CD4-positive, alpha-beta T cell treated with Interleukin-15 for 1 hour (primary cell): ENCODE measurements at regions not wholly inside any gene's neighbourhood (a gene's known extent, or its start where the extent isn't known, plus 50 kb on each side); places are given as distances from the start of the nearest gene placed in this dataset.
"Not testable (repeated sequence)": the region's sequence is repeated elsewhere in the genome, so short reads cannot be mapped to it uniquely, and the experiment has no call there.

ENCODE experiments used
- DNase-seq: peaks from one replicate; pipeline ENCODE4 v3.0.0-alpha.2; 2020

DNA sequence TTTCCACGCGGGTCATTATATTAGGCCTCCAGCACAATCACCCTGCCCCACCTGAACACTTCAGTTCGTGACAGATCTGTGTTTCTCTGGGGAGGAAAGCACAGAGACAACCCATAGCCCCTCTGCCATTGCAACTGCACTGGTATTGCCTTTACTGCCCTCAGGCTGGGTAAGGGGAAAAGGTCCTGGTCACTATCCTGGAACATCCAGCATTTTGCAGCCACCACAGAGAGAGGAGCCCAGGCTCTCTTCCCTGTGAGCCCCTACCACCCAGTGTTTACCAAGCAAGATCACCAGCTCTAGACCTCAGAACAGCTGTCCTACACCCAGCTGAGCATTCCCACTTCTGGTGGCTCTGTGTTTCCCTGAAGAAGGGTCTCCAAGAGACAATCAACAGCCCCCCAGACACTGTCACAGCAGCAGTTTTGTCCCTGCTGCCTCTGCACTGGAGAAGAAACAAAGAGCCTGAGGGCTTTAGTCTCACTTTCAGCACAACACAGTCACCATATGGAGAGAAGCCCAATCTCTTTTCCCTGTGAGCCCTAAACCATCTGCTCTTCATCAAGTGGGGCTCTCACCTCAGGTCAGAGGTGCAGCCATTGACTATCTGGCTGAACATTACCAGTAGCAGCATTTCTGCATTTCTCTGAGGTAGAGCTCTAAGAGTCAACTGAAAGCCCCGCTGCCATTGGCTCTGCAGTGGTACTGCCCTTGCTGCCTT lies 655.2 kb upstream of the FAM174A start:
- no peak for DNase-seq

DNA sequence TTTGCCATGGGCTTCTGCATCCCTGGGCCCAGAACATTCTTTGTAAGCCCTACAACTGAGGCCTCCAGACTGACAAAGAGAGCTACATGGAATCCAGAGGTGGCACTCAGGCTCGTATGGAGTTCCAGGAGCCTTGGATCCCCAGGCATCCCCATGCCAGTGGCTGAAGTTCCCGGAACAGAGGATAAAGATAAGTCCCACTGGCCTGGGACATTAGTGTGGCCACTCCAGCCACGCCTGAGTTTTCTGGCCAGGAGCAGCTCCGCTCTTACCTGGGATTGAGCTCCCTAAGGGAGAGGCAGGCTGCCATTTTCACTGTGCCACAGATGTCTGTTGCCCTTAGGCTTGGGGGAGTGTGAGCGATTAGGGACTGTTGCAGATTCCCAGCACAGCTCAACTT lies 656.3 kb upstream of the FAM174A start:
- DNase-seq, result no peak

DNA sequence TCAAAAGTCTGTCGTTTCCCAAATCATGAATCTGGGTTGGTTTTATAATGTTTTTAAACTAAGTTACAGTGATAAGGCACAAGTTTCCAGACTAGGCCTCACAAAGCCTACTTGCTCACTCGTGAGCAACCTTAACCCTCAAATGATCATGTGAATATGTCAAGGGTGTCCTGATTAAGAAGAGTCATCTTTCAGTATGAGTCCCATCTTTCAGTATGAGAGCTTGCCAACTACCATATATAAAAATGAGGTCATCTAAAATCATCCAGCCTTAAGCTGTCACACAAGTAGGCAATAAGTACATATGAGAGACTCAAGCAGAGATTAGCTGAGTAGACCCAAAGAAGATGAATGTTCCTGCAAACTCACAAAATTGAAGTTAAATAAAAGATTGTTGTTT lies 668.4 kb upstream of the FAM174A start:
- no peak for DNase-seq

DNA sequence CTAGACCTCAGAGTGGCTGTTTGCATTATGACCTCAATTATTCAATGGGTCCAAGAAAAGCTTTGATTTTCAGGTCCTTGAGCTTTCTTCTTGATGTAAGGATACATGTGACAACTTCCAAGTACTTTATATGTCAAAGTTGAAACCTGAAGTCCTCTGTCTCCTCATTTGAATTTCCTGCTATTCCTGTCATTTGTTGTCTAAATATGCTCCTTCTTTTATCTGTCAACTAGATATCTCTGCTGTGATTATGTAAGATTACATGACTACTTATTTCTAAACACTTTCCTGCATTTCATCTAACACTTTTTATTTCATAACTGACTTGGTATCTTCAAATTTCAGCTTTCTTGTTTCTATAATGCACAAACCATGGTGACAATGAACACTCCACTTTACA lies 670.0 kb upstream of the FAM174A start:
- DNase-seq, result no peak

DNA sequence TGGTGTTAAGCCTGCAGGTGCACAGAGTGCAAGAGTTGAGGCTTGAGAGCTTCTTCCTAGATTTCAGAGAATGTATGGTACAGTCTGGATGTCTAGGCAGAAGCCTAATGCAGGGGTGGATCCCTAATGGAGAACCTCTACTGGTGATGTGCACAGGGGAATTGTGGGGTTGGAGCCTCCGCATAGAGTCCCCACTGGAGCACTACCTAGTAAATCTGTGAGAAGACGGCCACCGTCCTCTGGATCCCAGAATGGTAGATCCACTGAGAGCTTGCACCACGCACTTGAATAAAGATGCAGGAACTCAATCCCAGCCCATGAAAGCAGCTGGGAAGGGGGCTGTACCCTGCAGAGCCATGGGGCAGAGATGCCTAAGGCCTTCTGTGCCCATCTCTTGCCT lies 699.4 kb upstream of the FAM174A start:
- no peak for DNase-seq

DNA sequence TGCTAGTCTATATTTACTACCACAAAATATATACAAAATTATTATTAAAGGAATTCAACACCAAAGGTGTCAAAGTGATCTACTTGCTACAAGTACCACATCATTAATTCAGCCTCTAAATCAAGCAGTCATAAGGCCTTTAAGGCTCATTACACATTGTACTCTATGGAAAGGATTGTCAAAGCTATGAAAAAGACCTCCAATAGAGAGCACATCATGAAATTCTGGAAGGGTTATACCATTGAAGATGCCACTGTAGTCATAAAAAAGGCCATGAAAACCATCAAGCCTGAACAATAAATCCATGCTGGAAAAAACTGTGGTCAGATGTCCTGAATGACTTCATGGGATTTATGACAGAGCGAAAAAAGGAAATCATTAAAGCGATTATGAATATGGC lies 708.0 kb upstream of the FAM174A start:
- no peak for DNase-seq

DNA sequence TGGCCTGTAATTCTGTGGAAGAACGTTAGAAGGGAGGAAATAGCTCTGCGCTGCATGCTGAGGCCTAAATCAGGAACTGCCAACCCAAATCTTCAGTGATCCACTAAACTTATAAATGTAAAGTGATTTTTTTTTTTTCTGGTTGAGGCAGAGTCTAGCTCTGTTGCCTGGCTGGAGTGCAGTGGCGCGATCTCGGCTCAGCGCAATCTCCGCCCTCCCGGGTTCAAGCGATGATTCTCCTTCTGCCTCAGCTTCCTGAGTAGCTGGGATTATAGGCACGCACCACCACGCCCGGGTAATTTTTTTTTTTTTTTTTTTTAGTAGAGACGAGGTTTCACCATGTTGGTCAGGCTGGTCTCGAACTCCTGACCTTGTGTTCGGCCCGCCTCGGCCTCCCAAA lies 717.4 kb upstream of the FAM174A start:
- DNase-seq, result no peak

DNA sequence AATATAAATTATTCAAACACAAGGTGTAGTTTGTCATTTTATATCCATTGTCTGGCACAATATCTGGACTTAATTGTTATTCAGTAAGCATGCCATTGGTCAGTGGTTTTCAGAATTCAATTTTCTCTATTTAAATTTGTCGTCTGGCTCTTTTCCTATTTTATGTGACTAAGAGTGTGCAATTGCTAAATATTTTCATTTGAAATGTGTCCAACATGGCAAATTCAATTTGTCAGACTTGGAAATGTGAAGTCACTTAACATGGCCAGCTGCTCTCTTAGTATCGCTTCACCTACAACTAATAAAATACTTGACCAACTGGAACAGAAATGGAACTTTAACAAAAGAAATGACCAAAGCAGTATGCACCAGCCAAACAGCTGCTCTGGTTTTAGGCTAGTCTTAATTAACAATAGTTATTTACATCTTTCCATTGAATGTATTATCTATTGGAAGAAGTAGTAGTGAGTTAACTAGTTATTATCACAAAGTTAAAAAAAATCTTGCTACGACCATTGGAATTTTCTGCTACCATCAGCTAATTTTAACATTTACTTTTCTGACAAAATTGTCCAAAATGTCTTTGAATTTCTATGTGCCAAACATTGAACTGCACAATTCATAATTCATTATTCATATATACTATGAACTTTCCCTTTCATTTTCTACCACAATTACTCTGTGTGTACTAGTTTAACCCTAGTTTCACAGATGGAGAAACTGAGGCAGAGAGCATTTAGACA lies 720.7 kb upstream of the FAM174A start:
- no peak for DNase-seq

DNA sequence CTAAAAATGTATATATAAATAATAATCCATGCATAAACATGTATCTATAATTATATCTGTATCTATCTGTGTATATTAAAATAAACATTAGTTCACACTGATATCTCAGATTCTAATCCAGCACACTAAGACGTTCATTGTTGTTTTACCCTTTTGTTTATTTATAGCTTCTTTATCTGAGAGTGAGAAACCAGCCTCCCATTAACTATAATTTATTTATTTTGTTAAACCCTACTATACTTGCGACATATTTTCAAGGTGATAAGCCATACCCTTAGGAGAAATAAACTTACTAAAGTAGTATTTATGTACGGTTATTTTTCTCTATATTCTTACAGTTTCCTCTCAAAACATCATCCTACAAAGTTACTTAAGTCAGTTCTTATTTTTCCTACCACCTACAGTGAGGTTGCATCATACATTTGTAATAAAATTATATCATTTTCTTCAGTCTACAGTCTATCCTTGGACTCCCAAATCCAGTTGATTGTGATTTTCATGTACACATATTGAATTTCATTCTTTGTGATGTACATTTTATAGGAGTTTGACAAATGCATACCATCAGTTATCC lies 726.4 kb upstream of the FAM174A start:
- no peak for DNase-seq

DNA sequence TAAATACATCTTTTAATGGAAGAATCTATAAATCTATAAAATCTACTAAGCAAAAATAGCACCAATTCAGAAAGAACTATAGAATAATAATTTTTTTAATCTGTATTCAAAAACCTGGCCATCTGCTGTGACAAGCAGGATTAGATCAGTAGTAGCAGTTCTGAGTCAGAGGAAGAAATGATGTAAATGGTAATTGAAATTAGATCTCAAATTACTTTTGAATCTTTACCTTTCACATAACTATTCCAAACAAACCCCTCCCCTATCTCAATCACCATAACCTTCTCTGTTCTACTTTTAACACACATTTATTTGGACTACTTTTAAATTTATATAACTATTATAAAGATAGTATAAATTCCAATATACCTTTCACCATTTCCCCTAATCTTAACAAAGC lies 727.8 kb upstream of the FAM174A start:
- no peak for DNase-seq

DNA sequence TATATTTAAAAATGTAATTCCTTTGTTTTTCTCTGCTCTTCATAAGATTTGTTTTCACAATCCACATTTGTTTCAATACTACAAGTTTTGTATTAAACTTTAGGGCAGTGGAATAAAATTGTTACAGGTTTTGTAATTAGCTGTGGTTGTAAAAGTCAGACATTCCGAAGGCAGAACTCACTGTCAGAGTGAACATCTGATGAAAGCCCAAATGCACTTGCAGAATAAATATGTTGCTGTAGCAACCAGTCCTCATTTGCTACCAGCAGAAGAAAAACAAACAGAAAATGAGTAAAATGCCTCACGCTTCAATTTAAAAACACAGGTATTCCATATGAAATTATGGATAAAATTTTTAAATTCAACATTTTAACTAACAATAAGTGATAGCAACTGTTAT lies 740.1 kb upstream of the FAM174A start:
- no peak for DNase-seq

DNA sequence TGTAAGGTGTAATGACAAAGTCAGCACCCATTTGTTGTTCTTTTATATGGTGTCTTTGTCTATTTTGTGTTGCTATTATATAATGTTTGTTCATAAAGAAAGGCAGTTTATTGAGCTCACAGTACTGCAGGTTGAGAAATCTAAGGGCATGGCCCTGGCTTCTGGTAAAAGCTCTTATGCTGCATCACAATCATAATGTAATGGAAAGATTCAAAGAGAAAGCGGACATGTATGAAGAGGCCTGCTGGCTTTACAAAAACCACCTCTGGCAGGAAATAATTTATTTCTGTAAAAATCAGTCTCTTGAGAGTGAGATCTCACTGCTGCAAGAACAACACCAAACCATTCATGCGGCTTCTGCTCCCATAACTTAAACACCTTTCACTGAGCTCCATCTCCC lies 746.7 kb upstream of the FAM174A start:
- no peak for DNase-seq

DNA sequence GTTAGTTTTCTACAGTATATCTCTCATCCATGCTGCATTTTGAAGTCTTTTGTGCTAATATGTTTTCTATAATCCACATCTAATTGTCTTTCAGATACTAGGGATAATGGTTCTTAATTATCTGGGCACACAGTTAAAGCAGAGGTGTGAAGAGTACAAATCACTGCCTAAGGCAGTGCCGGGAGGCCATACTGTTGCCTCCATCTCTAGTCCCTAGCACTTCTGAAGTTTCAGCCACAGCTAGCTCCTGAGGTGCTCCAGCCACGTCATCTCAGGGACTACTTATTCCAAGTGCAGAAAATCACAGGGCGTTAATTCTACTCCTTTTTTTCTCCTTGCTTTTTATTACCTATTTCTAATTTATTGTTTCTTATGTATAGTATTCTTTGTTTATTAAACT lies 760.0 kb upstream of the FAM174A start:
- no peak for DNase-seq

DNA sequence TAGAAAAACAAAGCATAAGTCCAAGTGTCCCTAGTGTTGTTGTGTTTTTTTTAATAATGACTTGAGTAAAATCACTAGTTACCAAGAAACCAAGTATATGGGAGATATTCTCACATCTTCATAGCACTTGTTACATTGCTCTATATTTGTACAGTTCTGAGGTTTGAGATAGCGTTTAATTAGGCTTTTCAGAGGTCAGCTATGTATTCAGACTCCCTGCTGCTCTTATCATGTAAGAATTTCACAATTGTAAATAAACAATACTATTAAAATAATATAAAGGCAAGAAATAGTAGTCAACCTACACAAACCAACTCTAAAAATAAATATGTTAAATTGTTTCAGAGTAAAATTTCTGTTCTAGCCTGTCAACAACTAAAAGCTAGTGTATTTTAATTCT lies 761.9 kb upstream of the FAM174A start:
- DNase-seq, result no peak

DNA sequence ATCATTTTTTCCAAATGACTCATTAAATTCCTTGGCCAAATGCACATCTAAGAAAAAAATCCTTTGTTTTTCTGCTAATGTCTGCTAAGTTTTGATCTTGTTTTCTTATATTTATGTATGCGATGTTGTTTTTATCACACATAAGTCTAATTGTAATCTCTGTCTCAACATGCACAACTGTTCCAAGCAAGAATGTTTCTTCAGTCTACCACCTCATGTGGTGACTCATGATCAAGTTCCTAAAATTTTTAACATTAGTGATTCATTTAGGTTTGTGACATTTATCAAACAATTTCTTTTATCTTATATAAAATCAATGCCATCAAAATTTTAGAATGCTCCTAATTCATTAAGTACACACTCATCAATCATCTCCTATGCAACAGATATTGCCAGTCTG lies 763.9 kb upstream of the FAM174A start:
- DNase-seq, result no peak

DNA sequence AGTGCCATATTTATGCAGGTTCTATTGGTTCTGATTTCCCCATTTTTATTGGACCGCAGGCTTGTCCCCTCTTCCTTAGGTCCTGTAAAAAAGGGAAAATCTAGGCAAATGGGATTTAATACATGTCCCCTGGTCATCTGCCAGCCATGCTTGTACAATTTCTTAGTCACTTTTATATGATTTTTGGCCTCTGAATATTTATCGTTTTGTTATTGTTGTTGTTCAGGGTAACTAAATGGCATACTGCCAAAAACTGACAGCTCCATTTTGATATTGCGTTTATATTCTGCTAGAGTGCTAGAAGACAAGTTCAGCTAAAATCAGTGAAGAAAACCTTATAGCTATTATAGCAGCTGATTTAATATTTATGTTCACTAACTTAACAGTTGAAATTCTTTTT lies 770.2 kb upstream of the FAM174A start:
- DNase-seq, result no peak

DNA sequence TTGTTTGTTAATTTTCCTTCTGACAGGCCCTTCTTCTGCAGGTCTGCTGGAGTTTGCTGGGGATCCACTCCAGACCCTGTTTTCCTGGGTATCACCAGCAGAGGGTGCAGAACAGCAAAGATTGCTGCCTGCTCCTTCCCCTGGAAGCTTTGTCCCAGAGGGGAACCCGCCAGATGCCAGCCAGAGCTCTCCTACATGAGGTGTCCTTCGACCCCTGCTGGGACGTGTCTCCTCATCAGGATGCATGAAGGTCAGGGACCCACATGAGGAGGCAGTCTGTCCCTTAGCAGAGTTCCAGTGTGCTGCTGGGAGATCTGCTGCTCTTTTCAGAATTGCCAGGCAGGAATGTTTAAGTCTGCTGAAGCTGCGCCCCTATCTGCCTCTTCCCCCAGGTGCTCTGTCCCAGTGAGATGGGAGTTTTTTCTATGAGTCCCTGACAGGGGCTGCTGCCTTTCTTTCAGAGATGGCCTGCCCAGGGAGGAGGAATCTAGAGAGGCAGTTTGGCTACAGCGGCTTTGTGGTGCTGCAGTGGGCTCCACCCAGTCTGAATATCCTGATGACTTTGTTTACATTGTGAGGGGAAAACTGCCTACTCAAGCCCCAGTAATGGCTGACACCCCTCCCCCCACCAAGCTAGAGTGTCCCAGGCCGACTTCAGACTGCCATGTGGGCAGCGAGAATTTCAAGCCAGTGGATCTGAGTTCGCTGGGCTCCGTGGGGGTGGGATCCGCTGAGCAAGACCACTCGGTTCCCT lies 772.0 kb upstream of the FAM174A start:
- DNase-seq, result no peak

DNA sequence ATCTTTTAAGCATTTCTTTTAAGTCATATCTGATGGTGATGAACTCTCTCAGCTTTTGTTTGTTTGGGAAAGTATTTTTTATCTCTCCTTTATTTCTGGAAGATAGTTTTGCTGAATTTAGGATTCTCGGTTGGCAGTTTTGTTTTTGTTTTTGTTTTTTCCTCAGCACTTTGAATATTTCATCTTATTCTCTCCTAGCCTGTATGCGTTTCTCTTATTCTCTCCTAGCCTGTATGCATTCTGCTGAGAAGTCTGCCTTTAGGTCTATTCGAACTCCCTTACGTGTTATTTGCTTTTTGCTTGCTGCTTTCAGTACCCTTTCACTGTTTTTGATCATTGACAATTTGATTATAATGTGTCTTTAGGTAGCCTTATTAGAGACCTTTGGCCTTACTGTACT lies 787.8 kb upstream of the FAM174A start:
- DNase-seq, result no peak

DNA sequence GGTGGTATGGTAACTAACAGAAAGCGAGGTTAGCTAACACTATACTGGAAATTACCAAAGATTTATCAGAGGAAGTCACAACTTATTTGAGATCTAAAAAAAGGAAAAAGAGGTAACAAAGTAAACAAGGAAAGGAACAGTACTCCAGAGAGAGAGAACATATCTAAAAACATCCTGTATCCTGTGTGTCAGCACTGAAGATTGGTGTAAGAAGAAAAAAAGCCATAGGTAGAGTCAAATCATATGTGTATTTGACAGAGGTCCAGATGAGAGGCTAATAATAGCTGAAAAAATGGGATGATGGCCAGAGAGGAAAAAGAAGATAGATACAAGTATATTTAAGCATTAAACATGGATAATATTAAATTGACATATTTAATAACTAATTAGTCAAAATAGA lies 802.0 kb upstream of the FAM174A start:
- not testable (repeated sequence) for DNase-seq

DNA sequence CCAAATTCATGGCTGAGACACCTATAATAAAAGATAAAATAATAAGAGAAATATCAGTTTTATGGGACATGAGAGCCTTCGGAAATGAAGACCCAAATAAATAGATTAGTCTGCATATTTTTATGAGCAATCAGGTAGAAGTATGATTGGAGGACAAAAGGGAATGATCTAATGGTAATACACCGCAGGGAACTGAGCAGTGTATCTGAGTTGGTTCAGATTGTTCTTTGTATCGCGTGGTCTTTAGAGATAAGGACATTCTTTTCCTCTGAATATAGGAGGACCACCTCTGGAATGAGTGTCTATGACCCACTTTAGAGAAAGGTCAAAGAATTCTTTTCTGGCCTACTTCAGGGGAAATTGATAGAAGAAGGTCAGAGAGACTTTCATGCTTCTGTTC lies 801.8 kb upstream of the CHD1 start:
- DNase-seq, result not testable (repeated sequence)

DNA sequence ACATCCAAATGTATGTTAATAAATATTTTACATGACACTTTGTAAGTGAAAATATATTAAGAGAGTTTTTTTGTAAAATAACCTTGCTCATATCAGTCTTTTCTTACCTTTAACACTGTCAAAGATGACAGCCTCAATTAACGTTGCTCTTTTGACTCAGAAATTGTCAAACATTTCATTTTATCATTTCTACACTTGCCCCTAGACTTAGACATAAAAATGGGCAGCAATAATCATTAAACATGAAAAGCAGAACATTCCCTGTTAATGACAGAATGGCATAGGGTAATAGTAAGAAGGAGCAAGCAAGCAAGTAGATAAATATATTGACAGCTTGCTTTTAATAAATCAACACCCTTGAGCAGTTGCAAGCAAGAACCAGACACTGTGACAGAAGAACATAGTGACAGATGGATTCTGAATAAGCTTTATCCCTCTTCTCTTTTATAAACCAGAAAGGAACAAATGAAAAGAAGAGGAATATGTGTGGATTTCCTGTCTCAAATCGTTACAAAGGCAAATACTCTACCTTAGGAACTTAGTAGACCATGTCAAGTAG lies 796.0 kb upstream of the CHD1 start:
- DNase-seq, result no peak

DNA sequence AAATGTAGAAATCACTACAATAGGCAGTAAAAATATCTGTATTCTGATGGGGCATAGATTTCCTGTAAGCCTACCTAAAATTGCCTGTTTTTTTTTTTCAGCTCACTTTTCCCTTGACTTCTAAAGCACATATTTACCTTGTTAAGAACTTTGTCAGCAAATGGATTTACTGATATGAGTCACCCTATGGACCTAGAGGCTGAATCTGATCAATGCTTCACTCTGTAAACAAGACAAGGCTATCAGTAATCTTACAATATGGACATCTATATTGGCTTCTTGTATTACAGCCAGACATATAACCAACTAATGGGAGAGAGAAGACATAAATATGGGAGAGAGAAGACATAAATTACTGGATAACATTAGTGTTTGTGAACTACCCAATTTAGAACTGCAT lies 792.7 kb upstream of the CHD1 start:
- no peak for DNase-seq

DNA sequence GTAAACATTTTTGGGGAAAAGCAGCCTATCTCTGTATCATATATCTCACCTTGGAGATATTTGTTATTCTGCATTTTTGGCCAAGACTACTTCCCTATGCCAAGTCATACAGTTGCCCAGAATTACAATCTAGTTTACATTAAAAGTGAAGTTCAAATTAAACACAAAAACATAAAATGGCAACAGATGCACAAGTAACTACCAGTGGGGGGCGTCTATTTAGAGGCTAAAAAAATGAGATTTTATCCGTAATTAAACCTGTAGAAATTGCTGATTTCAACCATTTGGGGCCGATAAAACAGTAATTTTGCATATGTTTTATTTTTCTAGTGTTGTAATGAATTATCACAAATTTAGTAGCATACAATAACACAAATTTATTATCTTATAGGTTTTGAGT lies 787.1 kb upstream of the CHD1 start:
- DNase-seq, result no peak
